C4-2B (cell line): ENCODE measurements at regions not wholly inside any gene's neighbourhood (a gene's known extent, or its start where the extent isn't known, plus 50 kb on each side); places are given as distances from the start of the nearest gene placed in this dataset.

Experiments
- CTCF ChIP-seq: fragments of 450-650 bp; conservative IDR thresholded peaks from 2 replicates; pipeline ENCODE4 v1.5.1; 2017; ENCODE audit warnings: mild to moderate bottlenecking
- ZFX ChIP-seq: fragments of 450-650 bp; IDR thresholded peaks from 2 replicates; pipeline ENCODE4 v1.6.1; 2017

- TF ChIP-seq CTCF = no peak
- no peak for TF ChIP-seq ZFX
Observed at GRCh38 chr7:106425017-106425719, 140.4 kb upstream of the NAMPT start.
